ENCODE measurements at regions not wholly inside any gene's neighbourhood (a gene's known extent, or its start where the extent isn't known, plus 50 kb on each side); places are given as distances from the start of the nearest gene placed in this dataset.
A peak's percentile ranks its signal among the peaks of the same experiment; 100 is the strongest.

- TF ChIP-seq POLR2A (IDR thresholded peaks at IDR 0.05) (no peak), CTCF (IDR thresholded peaks at IDR 0.05) (no peak)
- Histone ChIP-seq H3K4me1 (replicated peaks in 1 of 2) (no peaks in the 10 kb centered on the region), H3K27ac (no peak overlapping the region), H3K27me3 (no peaks in the 10 kb centered on the region), H3K4me3 (no peak overlapping the region), H3K9me3 (replicated peaks in 1 of 3) (no peaks in the 10 kb centered on the region), H3K36me3 (replicated peaks in 1 of 2) (no peaks in the 10 kb centered on the region)
- WGBS, 4 donors: 80 to 94% (median 93%) methylated on average over 1 of the region's 1 CpG
- no peak for DNase-seq
- intact Hi-C loops (cut with DNase I): no loop called here
Observed at GRCh38 chr6:149127212-149127611, 190.3 kb upstream of the TAB2 start.

DNA sequence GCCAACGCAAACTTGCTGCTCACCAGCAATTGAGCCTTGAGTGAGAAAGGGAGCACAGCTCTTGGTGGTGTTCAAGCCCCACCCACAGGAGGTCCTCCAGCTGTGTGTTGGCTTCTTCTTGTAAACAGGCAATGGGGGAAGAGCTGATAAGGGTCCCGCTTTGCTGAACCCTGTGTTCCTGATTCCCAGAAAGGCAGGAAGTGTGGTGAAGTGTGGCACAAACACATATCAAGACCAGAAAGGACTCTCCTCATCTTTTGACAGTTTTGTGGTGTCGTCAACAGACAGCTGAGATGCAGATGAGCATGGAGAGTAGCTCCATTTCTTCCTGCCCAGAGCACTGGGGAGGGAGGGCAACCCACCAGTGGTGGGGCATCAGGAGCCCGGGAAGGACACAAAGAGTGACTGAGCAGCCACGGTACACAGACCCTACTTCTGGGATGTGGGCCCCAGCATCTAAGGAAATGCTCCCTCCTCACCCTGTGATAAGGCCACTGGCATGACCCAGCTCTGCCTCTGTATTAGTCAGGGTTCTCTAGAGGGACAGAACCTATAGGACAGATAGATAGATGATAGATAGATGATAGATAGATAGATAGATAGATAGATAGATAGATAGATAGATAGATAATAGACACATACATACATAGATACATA is 188.9 kb upstream of the TAB2 start:
- no peak for DNase-seq
- no peak overlapping the region for H3K4me3 ChIP-seq
- no peaks in the 10 kb centered on the region for H3K9me3 ChIP-seq (replicated peaks in 1 of 3)
- WGBS, 4 donors: 63 to 79% (median 68%) methylated on average over 4 to 5 of the region's 5 CpGs
- H3K27me3 ChIP-seq: no peaks in the 10 kb centered on the region
- no peak overlapping the region for H3K27ac ChIP-seq
- no peaks in the 10 kb centered on the region for H3K4me1 ChIP-seq (replicated peaks in 1 of 2)
- intact Hi-C loops (cut with DNase I): no loop called here
- TF ChIP-seq CTCF (IDR thresholded peaks at IDR 0.05) (no peak), POLR2A (IDR thresholded peaks at IDR 0.05) (no peak)
- H3K36me3 ChIP-seq (replicated peaks in 1 of 2): no peaks in the 10 kb centered on the region

- Histone ChIP-seq H3K27ac (no peak overlapping the region), H3K4me1 (replicated peaks in 1 of 2) (no peaks in the 10 kb centered on the region), H3K9me3 (replicated peaks in 1 of 3) (no peaks in the 10 kb centered on the region), H3K4me3 (no peak overlapping the region), H3K27me3 (no peaks in the 10 kb centered on the region), H3K36me3 (replicated peaks in 1 of 2) (no peaks in the 10 kb centered on the region)
- TF ChIP-seq CTCF (IDR thresholded peaks at IDR 0.05): no peak
- TF ChIP-seq POLR2A (IDR thresholded peaks at IDR 0.05): no peak
- intact Hi-C loops (cut with DNase I): no loop called here
- 60 to 87% (median 62%) methylated on average over 9 of the region's 9 CpGs for WGBS, 4 donors
- peak in 6 of 7 donors; percentile 40 to 75 (median 55) for DNase-seq
Observed at GRCh38 chr6:149129371-149130077, 188.0 kb upstream of the TAB2 start.

DNA sequence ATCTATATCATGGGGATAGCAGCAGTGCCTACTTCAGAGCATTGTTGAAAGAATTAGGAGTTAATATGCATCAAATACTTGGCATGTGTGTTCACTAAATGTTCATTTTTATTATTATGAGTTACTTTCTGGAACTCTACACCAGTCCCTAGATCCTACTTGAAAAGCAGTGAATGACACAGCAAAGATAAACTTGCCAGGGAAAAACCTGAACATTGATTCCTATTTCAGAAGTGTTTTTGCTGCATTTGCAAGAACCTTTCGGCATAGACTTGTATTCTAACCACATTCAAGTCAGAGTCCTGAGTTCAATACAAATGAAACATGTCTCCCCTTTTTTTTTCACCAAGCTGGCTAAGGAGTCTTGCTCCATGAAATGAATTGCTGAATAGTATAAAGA is 187.4 kb upstream of the TAB2 start:
- no peak for TF ChIP-seq CTCF (IDR thresholded peaks at IDR 0.05)
- TF ChIP-seq POLR2A (IDR thresholded peaks at IDR 0.05): no peak
- WGBS, 4 donors: 84 to 97% (median 92%) methylated on average over 1 of the region's 1 CpG

More for the DNA sequence above, 187.4 kb upstream of the TAB2 start:
- Histone ChIP-seq H3K4me1 (replicated peaks in 1 of 2) (no peaks in the 10 kb centered on the region), H3K36me3 (replicated peaks in 1 of 2) (no peaks in the 10 kb centered on the region), H3K4me3 (no peak overlapping the region), H3K27ac (no peak overlapping the region), H3K27me3 (no peaks in the 10 kb centered on the region), H3K9me3 (replicated peaks in 1 of 3) (no peaks in the 10 kb centered on the region)
- intact Hi-C loops (cut with DNase I): no loop called here
- DNase-seq: no peak

All from adrenal gland (tissue), 9 donors.